ENCODE measurements at regions not wholly inside any gene's neighbourhood (a gene's known extent, or its start where the extent isn't known, plus 50 kb on each side); places are given as distances from the start of the nearest gene placed in this dataset.

GRCh38 chr2:206845877-206846276 lies 80.5 kb downstream of the FASTKD2 start:
- DNase-seq (ENCODE audit: low spot score), result no peak
- Histone ChIP-seq H3K36me3 (replicated peaks in 1 of 2; ENCODE audit: control insufficient read depth in 2 of 2, insufficient read depth in 2 of 2, low read length in 2 of 2) (no peaks in the 10 kb centered on the region), H2BK5ac (ENCODE audit: low read length) (no peak overlapping the region), H2BK12ac (ENCODE audit: low read length) (no peak overlapping the region), H3K4me1 (ENCODE audit: control insufficient read depth in 2 of 2, insufficient read depth in 1 of 2, low read depth in 1 of 2, low read length in 2 of 2) (no peaks in the 10 kb centered on the region), H3K23ac (ENCODE audit: low read depth, low read length, poor library complexity) (no peak overlapping the region), H3K18ac (ENCODE audit: low read length) (no peak overlapping the region), H3K4ac (ENCODE audit: low read length) (no peak overlapping the region), H2AK5ac (ENCODE audit: low read depth, low read length) (no peak overlapping the region), H3K14ac (ENCODE audit: low read length) (no peak overlapping the region), H3K9ac (ENCODE audit: low read depth, low read length, poor library complexity) (no peak overlapping the region), H3K4me2 (ENCODE audit: insufficient read depth, low read length, poor library complexity, severe bottlenecking) (no peak overlapping the region), H3K27me3 (ENCODE audit: control insufficient read depth in 3 of 3, insufficient read depth in 3 of 3, low read depth in 1 of 3, low read length in 3 of 3) (no peaks in the 10 kb centered on the region), H3K4me3 (ENCODE audit: low read length in 2 of 2) (no peak overlapping the region), H3K27ac (replicated peaks; ENCODE audit: low read length) (no peak overlapping the region), H2BK120ac (ENCODE audit: low read depth, low read length) (no peak overlapping the region), H4K91ac (ENCODE audit: low read depth, low read length, poor library complexity) (no peak overlapping the region), H3K79me1 (ENCODE audit: low read depth, low read length) (no peaks in the 10 kb centered on the region), H2AFZ (ENCODE audit: low read length) (no peak overlapping the region), H3K9me3 (replicated peaks in 1 of 2; ENCODE audit: control insufficient read depth in 2 of 2, insufficient read depth in 1 of 2, low read depth in 1 of 2, low read length in 2 of 2) (no peaks in the 10 kb centered on the region), H2BK15ac (ENCODE audit: low read length) (no peak overlapping the region), H4K8ac (ENCODE audit: low read depth, low read length) (no peak overlapping the region)

- Histone ChIP-seq H2BK12ac (ENCODE audit: low read length) (no peak overlapping the region), H2BK15ac (ENCODE audit: low read length) (no peak overlapping the region), H3K4me3 (ENCODE audit: low read length in 2 of 2) (no peak overlapping the region), H3K9ac (ENCODE audit: low read depth, low read length, poor library complexity) (no peak overlapping the region), H3K27ac (replicated peaks; ENCODE audit: low read length) (no peak overlapping the region), H3K18ac (ENCODE audit: low read length) (no peak overlapping the region), H3K4me1 (ENCODE audit: control insufficient read depth in 2 of 2, insufficient read depth in 1 of 2, low read depth in 1 of 2, low read length in 2 of 2) (no peaks in the 10 kb centered on the region), H2BK5ac (ENCODE audit: low read length) (no peak overlapping the region), H3K14ac (ENCODE audit: low read length) (no peak overlapping the region), H3K9me3 (replicated peaks in 1 of 2; ENCODE audit: control insufficient read depth in 2 of 2, insufficient read depth in 1 of 2, low read depth in 1 of 2, low read length in 2 of 2) (no peaks in the 10 kb centered on the region), H3K4me2 (ENCODE audit: insufficient read depth, low read length, poor library complexity, severe bottlenecking) (no peak overlapping the region), H4K91ac (ENCODE audit: low read depth, low read length, poor library complexity) (no peak overlapping the region), H2BK120ac (ENCODE audit: low read depth, low read length) (no peak overlapping the region), H3K4ac (ENCODE audit: low read length) (no peak overlapping the region), H3K79me1 (ENCODE audit: low read depth, low read length) (no peaks in the 10 kb centered on the region), H2AK5ac (ENCODE audit: low read depth, low read length) (no peak overlapping the region), H2AFZ (ENCODE audit: low read length) (no peak overlapping the region), H3K36me3 (replicated peaks in 1 of 2; ENCODE audit: control insufficient read depth in 2 of 2, insufficient read depth in 2 of 2, low read length in 2 of 2) (no peaks in the 10 kb centered on the region), H4K8ac (ENCODE audit: low read depth, low read length) (no peak overlapping the region), H3K27me3 (ENCODE audit: control insufficient read depth in 3 of 3, insufficient read depth in 3 of 3, low read depth in 1 of 3, low read length in 3 of 3) (no peaks in the 10 kb centered on the region), H3K23ac (ENCODE audit: low read depth, low read length, poor library complexity) (no peak overlapping the region)
- WGBS, 2 donors (ENCODE audit: extremely low coverage in 2 of 2, insufficient read length in 2 of 2, insufficient replicate concordance in 1 of 2), result no CpG with 5 or more reads among the region's 3 CpGs
- no peak for DNase-seq (ENCODE audit: low spot score)
These were observed 80.9 kb downstream of the FASTKD2 start for GRCh38 chr2:206846331-206846730.

GRCh38 chr2:206846981-206847834 lies 81.8 kb downstream of the FASTKD2 start:
- H2BK15ac ChIP-seq (ENCODE audit: low read length), result no peak overlapping the region
- no peak overlapping the region for H3K23ac ChIP-seq (ENCODE audit: low read depth, low read length, poor library complexity)
- WGBS, 2 donors (ENCODE audit: extremely low coverage in 2 of 2, insufficient read length in 2 of 2, insufficient replicate concordance in 1 of 2), result no CpG with 5 or more reads among the region's 3 CpGs
- H3K27ac ChIP-seq (replicated peaks; ENCODE audit: low read length), result no peak overlapping the region
- no peak overlapping the region for H3K4me3 ChIP-seq (ENCODE audit: low read length in 2 of 2)
- no peak overlapping the region for H3K4ac ChIP-seq (ENCODE audit: low read length)
- no peak overlapping the region for H2BK12ac ChIP-seq (ENCODE audit: low read length)
- no peak overlapping the region for H3K4me2 ChIP-seq (ENCODE audit: insufficient read depth, low read length, poor library complexity, severe bottlenecking)
- no peaks in the 10 kb centered on the region for H3K36me3 ChIP-seq (replicated peaks in 1 of 2; ENCODE audit: control insufficient read depth in 2 of 2, insufficient read depth in 2 of 2, low read length in 2 of 2)
- no peak overlapping the region for H2AFZ ChIP-seq (ENCODE audit: low read length)
- no peak overlapping the region for H2BK120ac ChIP-seq (ENCODE audit: low read depth, low read length)
- H3K14ac ChIP-seq (ENCODE audit: low read length), result no peak overlapping the region
- H3K79me1 ChIP-seq (ENCODE audit: low read depth, low read length), result no peaks in the 10 kb centered on the region
- no peaks in the 10 kb centered on the region for H3K9me3 ChIP-seq (replicated peaks in 1 of 2; ENCODE audit: control insufficient read depth in 2 of 2, insufficient read depth in 1 of 2, low read depth in 1 of 2, low read length in 2 of 2)
- no peak overlapping the region for H4K8ac ChIP-seq (ENCODE audit: low read depth, low read length)
- DNase-seq (ENCODE audit: low spot score), result no peak
- no peak overlapping the region for H4K91ac ChIP-seq (ENCODE audit: low read depth, low read length, poor library complexity)
- H2AK5ac ChIP-seq (ENCODE audit: low read depth, low read length), result no peak overlapping the region
- H3K27me3 ChIP-seq (ENCODE audit: control insufficient read depth in 3 of 3, insufficient read depth in 3 of 3, low read depth in 1 of 3, low read length in 3 of 3), result no peaks in the 10 kb centered on the region
- H3K18ac ChIP-seq (ENCODE audit: low read length), result no peak overlapping the region
- H2BK5ac ChIP-seq (ENCODE audit: low read length), result no peak overlapping the region
- H3K4me1 ChIP-seq (ENCODE audit: control insufficient read depth in 2 of 2, insufficient read depth in 1 of 2, low read depth in 1 of 2, low read length in 2 of 2), result no peaks in the 10 kb centered on the region
- H3K9ac ChIP-seq (ENCODE audit: low read depth, low read length, poor library complexity), result no peak overlapping the region

GRCh38 chr2:206850369-206850768 lies 85.0 kb downstream of the FASTKD2 start:
- Histone ChIP-seq H3K9ac (ENCODE audit: low read depth, low read length, poor library complexity) (no peak overlapping the region), H3K4me2 (ENCODE audit: insufficient read depth, low read length, poor library complexity, severe bottlenecking) (no peak overlapping the region), H2AK5ac (ENCODE audit: low read depth, low read length) (no peak overlapping the region), H3K36me3 (replicated peaks in 1 of 2; ENCODE audit: control insufficient read depth in 2 of 2, insufficient read depth in 2 of 2, low read length in 2 of 2) (no peaks in the 10 kb centered on the region), H2BK5ac (ENCODE audit: low read length) (no peak overlapping the region), H3K9me3 (replicated peaks in 1 of 2; ENCODE audit: control insufficient read depth in 2 of 2, insufficient read depth in 1 of 2, low read depth in 1 of 2, low read length in 2 of 2) (no peaks in the 10 kb centered on the region), H4K91ac (ENCODE audit: low read depth, low read length, poor library complexity) (no peak overlapping the region), H3K23ac (ENCODE audit: low read depth, low read length, poor library complexity) (no peak overlapping the region), H3K4ac (ENCODE audit: low read length) (no peak overlapping the region), H4K8ac (ENCODE audit: low read depth, low read length) (no peak overlapping the region), H3K4me1 (ENCODE audit: control insufficient read depth in 2 of 2, insufficient read depth in 1 of 2, low read depth in 1 of 2, low read length in 2 of 2) (no peaks in the 10 kb centered on the region), H2BK120ac (ENCODE audit: low read depth, low read length) (no peak overlapping the region), H3K4me3 (ENCODE audit: low read length in 2 of 2) (no peak overlapping the region), H3K18ac (ENCODE audit: low read length) (no peak overlapping the region), H2BK12ac (ENCODE audit: low read length) (no peak overlapping the region), H3K79me1 (ENCODE audit: low read depth, low read length) (no peaks in the 10 kb centered on the region), H3K14ac (ENCODE audit: low read length) (no peak overlapping the region), H2AFZ (ENCODE audit: low read length) (no peak overlapping the region), H2BK15ac (ENCODE audit: low read length) (no peak overlapping the region), H3K27me3 (ENCODE audit: control insufficient read depth in 3 of 3, insufficient read depth in 3 of 3, low read depth in 1 of 3, low read length in 3 of 3) (no peaks in the 10 kb centered on the region), H3K27ac (replicated peaks; ENCODE audit: low read length) (no peak overlapping the region)
- DNase-seq (ENCODE audit: low spot score), result no peak
